Activated T-helper 2 cell treated with anti-CD3 and anti-CD28 coated beads, Interferon-gamma antibody, Interleukin-2, Interleukin-4, amounts not matched to agents 10 μg/mL and 5 μg/mL and 100 μg/mL, durations not matched to agents 14 hours and 24 hours and 36 hours (primary cell): ENCODE measurements at regions not wholly inside any gene's neighbourhood (a gene's known extent, or its start where the extent isn't known, plus 50 kb on each side); places are given as distances from the start of the nearest gene placed in this dataset.

Experiments used
- DNase-seq: peaks from one replicate; pipeline ENCODE4 v3.0.0; 2021; ENCODE audit warnings: low spot score
- H3K27ac Mint-ChIP-seq: one replicate; pipeline ENCODE4 v1.8.0; 2021; ENCODE audit warnings: mixed read lengths
- H3K27me3 Mint-ChIP-seq: one replicate; pipeline ENCODE4 v1.8.0; 2021; ENCODE audit warnings: low read depth, mixed read lengths
- H3K36me3 Mint-ChIP-seq: one replicate; pipeline ENCODE4 v1.8.0; 2021; ENCODE audit warnings: low read depth, mixed read lengths
- H3K4me1 Mint-ChIP-seq: one replicate; pipeline ENCODE4 v1.8.0; 2021; ENCODE audit warnings: low read depth, mixed read lengths
- H3K4me3 Mint-ChIP-seq: one replicate; pipeline ENCODE4 v1.8.0; 2021; ENCODE audit warnings: low read depth, mild to moderate bottlenecking, moderate library complexity, mixed read lengths
- H3K9me3 Mint-ChIP-seq: one replicate; pipeline ENCODE4 v1.8.0; 2021; ENCODE audit warnings: mixed read lengths
- intact Hi-C: fragments of 100-400 bp; cut with micrococcal nuclease; formaldehyde crosslinking; loops from one replicate; pipeline ENCODE4 v1.15.1; 2023

DNA sequence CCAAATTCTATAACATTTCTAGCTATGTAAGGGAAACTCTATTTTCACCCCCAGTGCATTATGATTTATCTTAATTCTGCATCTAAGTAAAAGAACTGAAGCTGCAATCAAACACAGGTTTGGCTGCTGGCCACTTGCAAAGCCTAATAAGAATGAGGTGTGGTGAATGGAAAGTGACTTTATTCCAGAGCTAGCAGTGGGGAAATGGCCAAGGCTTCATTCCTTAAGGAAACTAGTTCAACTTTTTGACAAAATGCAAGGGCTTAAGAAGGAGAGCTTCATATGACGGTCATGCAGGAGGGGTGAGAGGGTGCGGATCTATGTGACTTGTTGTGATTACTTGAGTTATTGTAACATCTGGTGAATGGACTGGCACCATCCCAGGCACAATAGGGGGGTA lies 1802.0 kb downstream of the SUCLG1 start:
- H3K36me3 Mint-ChIP-seq: no peaks in the 10 kb centered on the region
- no peaks in the 10 kb centered on the region for H3K4me1 Mint-ChIP-seq
- DNase-seq: no peak
- intact Hi-C loops: no loop called here
- no peaks in the 10 kb centered on the region for H3K27me3 Mint-ChIP-seq
- no peak overlapping the region for H3K4me3 Mint-ChIP-seq
- H3K9me3 Mint-ChIP-seq: peaks cover 14% of the 10 kb centered on the region
- H3K27ac Mint-ChIP-seq: no peak overlapping the region

DNA sequence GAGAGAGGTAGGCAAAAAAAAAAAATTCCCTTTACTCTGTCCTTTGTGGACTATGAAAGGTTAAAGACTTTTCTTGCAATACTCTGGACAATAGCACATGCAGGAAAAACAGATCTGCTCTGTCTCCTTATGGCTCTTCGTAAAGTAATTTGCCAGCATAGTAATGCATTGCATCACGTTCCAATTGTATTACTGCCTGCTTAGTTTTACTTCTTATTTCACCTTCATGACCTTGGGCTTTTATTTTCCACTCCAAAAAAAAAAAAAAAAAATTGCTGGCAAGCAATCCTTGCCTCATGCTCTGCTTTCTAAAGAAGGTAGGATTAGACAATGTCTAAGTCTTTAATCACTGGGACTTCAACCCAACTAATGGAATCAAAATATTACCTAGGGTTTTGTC lies 1802.7 kb downstream of the SUCLG1 start:
- Mint-ChIP-seq H3K4me3 (no peak overlapping the region), H3K27ac (no peak overlapping the region), H3K27me3 (no peaks in the 10 kb centered on the region), H3K9me3 (peaks cover 21% of the 10 kb centered on the region), H3K4me1 (no peaks in the 10 kb centered on the region), H3K36me3 (no peaks in the 10 kb centered on the region)
- no peak for DNase-seq
- intact Hi-C loops: no loop called here

DNA sequence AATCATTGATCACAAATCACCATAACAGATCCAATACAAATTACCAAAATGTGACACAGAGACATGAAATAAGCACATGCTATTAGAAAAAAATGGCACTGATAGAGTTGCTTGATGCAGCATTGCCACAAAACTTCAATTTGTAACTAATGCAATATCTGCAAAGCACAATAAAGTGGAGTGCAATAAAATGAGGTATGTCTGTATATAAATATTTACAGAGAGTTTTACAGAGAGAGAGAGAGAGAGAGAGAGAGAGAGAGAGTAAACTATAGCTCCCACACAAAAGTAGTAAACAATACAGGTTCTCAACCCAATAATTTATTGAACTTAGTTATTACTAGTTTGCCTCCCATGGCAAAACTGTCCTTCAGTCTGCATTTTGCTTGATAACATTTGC lies 1807.0 kb downstream of the SUCLG1 start:
- Mint-ChIP-seq H3K27me3 (no peaks in the 10 kb centered on the region), H3K4me3 (no peak overlapping the region), H3K36me3 (no peaks in the 10 kb centered on the region), H3K4me1 (no peaks in the 10 kb centered on the region), H3K27ac (no peak overlapping the region), H3K9me3 (peaks cover 17% of the 10 kb centered on the region)
- intact Hi-C loops: no loop called here
- no peak for DNase-seq

DNA sequence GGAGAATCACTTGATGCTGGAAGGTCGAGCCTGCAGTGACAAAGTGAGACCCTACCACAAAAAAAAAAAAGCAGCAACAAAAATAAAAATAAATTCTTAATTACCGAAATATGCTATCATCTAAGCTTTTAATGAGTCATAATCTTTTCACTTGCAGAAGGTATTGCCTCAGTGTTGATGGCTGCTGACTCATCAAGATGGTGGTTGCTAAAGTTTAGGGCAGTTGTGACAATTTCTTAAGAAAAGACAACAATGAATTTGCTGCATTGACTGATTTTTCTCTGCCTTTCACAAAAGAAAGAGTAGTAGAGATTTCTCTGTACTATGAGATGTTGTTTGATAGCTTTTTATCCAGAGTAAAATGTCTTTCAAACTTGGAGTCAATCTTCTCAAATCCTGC lies 1809.0 kb downstream of the SUCLG1 start:
- H3K4me1 Mint-ChIP-seq: no peaks in the 10 kb centered on the region
- H3K27ac Mint-ChIP-seq: no peak overlapping the region
- no peaks in the 10 kb centered on the region for H3K36me3 Mint-ChIP-seq
- peaks cover 25% of the 10 kb centered on the region for H3K9me3 Mint-ChIP-seq
- H3K27me3 Mint-ChIP-seq: no peaks in the 10 kb centered on the region
- no peak for DNase-seq
- intact Hi-C loops: no loop called here
- no peak overlapping the region for H3K4me3 Mint-ChIP-seq

DNA sequence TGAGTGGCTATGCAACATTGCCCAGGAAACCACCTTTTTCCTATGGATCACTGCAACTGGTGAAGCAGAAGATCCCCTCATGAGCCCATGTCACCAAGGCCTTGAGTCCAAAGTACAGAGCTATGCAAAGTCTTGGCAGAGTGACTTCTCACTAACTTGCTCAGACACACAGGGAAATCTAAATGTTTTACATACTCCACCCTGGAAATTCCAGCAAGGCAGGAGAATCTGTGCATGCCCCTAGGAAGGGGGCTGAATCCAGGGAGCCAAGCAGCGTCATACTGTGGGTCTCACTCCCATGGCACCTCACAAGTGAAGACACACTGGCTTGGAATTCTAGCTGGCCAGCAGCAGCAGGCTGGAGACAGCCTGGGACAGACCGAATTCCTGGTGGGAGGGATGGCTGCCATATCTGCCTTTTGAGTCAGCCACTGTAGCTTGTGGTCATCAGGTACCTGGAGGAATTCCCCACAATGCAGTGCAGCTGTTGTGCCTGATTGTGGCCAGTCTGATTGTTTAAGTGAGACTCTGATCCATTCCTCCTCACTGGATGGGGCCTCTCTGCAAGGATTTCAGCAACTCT lies 1817.4 kb downstream of the SUCLG1 start:
- Mint-ChIP-seq H3K4me3 (no peak overlapping the region), H3K27me3 (no peaks in the 10 kb centered on the region), H3K36me3 (no peaks in the 10 kb centered on the region), H3K9me3 (peaks cover 53% of the 10 kb centered on the region), H3K4me1 (no peaks in the 10 kb centered on the region), H3K27ac (no peak overlapping the region)
- intact Hi-C loops: no loop called here
- no peak for DNase-seq

DNA sequence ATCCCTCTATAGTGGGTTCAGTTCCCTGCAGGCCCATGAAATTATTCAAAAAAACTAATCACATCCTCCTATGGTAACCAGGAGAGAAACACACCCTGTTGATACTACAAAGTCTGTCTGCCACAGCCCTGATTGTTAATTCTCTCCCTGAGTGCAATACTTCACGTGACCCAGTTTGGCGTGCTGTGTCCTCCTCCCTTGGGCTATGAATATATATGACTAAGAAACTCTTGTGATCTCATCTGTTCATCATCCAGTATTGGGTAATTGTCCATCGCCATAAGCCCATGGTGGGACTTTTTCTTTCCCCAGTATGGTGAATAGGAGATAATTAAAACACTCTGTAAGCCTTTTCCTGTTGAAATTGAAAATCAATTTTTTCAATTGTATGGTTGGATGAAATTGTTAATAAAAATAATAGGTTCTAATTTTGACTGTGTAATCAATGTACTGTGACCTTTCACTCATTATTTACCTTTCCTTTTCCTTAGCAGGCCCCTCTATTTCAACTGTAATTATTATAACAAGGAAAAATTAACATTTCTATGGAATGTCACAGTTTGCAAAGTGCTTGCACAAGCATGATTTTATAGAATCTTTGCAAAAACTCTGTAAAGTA lies 1822.6 kb downstream of the SUCLG1 start:
- no peaks in the 10 kb centered on the region for H3K27me3 Mint-ChIP-seq
- intact Hi-C loops: no loop called here
- H3K9me3 Mint-ChIP-seq: peaks cover 35% of the 10 kb centered on the region
- H3K36me3 Mint-ChIP-seq: no peaks in the 10 kb centered on the region
- no peaks in the 10 kb centered on the region for H3K4me1 Mint-ChIP-seq
- no peak for DNase-seq
- H3K27ac Mint-ChIP-seq: no peak overlapping the region
- H3K4me3 Mint-ChIP-seq: no peak overlapping the region

DNA sequence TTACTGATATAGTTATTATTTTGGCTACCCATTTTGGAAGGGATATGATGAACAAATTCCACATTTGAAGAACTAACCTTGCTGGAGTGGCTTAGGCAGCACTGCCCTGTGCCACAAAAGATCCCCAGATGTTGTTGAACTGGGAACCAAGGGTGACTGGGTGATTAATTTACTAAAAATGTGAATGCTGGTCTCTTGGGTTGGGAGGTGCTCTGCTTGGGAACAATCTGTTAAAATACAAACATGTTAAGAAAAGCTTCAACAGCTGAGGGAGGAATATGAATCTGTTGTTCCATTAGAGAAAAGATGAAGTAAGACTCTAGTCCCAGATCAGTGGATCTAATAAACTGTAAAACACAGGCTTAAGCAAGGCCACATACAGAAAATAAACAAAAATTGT lies 1860.1 kb downstream of the SUCLG1 start:
- Mint-ChIP-seq H3K4me3 (no peak overlapping the region), H3K36me3 (no peaks in the 10 kb centered on the region), H3K27ac (no peak overlapping the region), H3K4me1 (no peaks in the 10 kb centered on the region), H3K9me3 (peaks cover 32% of the 10 kb centered on the region), H3K27me3 (no peaks in the 10 kb centered on the region)
- intact Hi-C loops: no loop called here
- DNase-seq: no peak

DNA sequence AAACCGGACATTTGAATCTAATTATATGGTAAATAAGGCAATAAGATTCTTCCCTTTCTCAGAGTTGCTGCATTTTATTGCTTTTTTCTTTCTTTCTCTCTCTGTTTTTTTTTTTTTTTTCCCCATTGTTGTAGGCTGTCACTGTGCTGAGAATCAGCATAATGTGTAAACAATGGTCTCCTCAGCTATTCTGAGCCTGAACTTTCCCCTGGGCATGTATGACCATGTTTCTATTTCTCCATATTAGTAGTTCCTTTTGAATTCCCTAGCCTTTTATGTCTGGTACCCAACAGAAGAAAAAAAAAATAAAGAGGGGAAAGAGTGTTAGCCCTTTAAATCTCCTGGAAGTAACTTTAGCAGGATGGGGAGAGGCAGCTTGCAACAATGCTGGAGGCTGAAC lies 1862.5 kb downstream of the SUCLG1 start:
- Mint-ChIP-seq H3K36me3 (no peaks in the 10 kb centered on the region), H3K9me3 (peaks cover 30% of the 10 kb centered on the region), H3K27me3 (no peaks in the 10 kb centered on the region), H3K4me3 (no peak overlapping the region), H3K4me1 (no peaks in the 10 kb centered on the region), H3K27ac (no peak overlapping the region)
- no peak for DNase-seq
- intact Hi-C loops: no loop called here

DNA sequence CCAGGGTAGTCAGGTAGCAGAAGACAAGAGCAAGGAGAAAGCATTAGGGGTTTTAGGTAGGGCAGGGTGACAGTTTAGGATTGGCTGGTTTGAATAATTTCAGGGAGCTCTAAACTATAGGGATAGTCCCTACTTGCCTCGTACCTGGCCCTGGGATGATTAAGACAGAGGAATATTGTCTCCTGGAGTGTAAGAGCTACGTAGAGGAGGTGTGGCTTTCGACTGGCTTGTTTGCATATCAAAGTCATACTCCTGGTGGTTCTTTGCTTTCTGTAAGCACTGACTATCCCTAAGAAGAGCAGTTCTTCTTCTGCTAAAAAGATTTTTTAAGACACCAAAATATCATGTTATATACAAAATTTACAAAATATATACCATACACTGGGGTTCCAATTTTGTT lies 1867.4 kb downstream of the SUCLG1 start:
- Mint-ChIP-seq H3K27me3 (no peaks in the 10 kb centered on the region), H3K4me1 (no peaks in the 10 kb centered on the region), H3K4me3 (no peak overlapping the region), H3K9me3 (peaks cover 28% of the 10 kb centered on the region), H3K27ac (no peak overlapping the region), H3K36me3 (no peaks in the 10 kb centered on the region)
- intact Hi-C loops: no loop called here
- DNase-seq: no peak

DNA sequence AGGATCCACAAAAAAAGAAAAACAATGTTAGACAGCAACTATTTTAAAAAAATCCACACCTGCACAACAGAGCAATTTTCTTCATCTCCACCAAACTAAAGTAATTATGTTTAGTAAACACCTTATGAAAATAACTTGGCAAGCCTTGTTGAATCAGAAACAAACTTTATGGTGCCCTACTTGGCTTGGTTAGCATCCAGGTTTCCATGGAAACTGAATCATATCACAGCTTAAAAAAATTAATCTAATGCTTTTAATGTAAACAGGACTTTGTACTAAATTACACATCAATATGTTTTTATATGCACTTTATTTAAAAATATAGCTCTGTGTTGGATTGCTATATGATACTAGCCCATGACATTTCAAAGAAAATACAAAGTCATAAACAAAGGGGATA lies 1882.4 kb downstream of the SUCLG1 start:
- H3K4me3 Mint-ChIP-seq: no peak overlapping the region
- H3K27ac Mint-ChIP-seq: no peak overlapping the region
- no peak for DNase-seq
- peaks cover 34% of the 10 kb centered on the region for H3K9me3 Mint-ChIP-seq
- intact Hi-C loops: no loop called here
- no peaks in the 10 kb centered on the region for H3K27me3 Mint-ChIP-seq
- H3K4me1 Mint-ChIP-seq: no peaks in the 10 kb centered on the region
- no peaks in the 10 kb centered on the region for H3K36me3 Mint-ChIP-seq

DNA sequence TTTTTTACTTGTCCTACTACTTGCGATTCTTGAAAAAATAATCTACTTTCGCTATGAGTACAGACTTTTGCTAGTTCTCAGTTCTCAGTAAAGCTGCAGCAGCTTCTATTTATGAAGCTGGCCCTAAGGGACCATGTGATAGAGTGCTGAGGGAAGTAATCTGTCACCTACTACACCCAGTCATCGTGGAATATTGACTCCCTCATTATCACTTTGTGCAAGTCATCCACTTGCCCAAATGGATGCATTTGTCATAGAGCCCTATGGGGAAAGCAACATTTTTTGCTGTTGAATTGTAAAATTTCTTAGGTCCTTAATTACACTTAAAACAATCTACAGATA lies 1919.8 kb downstream of the SUCLG1 start:
- Mint-ChIP-seq H3K9me3 (peaks cover 42% of the 10 kb centered on the region), H3K36me3 (no peaks in the 10 kb centered on the region), H3K27me3 (no peaks in the 10 kb centered on the region), H3K27ac (no peak overlapping the region), H3K4me3 (no peak overlapping the region), H3K4me1 (no peaks in the 10 kb centered on the region)
- no peak for DNase-seq
- intact Hi-C loops: no loop called here

DNA sequence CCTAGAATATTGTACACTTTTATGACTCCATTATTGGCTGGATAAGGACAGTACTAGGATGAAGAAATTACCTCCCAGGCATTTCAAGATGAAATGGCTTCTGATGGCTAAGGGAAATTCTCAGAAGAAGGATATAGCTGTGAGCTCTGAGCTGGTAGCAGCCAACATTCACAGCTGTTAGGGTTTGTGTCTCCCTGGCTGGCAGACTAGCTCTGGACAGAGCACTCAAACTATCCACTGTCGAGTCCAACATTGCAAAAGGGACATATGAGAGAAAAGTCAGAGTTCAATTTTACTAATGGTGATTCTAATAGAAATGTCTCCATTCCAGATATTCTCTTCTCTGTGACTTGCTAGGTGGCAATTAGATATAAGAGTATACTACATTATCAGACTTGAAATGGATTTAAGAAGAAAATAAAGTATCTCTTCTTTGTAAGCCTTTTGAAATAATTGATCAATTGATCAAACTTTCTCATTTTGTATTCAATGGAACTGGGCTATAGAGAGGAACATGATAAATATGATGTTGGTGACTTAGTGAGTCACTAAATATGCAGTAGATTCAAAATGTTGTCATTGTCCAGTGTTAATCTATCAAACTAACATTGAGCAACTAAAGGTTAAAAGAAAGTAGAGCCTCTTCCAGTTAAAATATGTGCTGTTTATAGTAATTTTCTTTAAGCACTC lies 1920.3 kb downstream of the SUCLG1 start:
- peaks cover 45% of the 10 kb centered on the region for H3K9me3 Mint-ChIP-seq
- intact Hi-C loops: no loop called here
- no peaks in the 10 kb centered on the region for H3K36me3 Mint-ChIP-seq
- H3K4me3 Mint-ChIP-seq: no peak overlapping the region
- DNase-seq: no peak
- H3K27me3 Mint-ChIP-seq: no peaks in the 10 kb centered on the region
- H3K27ac Mint-ChIP-seq: no peak overlapping the region
- H3K4me1 Mint-ChIP-seq: no peaks in the 10 kb centered on the region

DNA sequence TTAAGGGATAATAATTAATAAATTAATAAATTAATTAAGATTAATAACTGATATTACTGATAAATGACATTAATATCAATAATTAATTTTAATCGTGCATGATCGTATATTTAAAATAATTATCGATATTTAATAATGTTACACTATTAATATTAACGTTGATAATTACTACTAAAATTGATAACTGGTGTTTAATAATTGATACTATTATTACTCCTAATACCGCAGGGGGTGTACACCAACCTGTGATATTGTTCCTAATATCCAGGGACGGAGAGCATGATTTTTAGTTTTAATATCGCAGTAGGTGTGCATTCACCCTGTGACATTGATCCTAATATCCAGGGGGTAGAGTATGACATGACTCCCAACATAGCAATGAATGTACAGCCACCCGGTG lies 1930.8 kb downstream of the SUCLG1 start:
- DNase-seq: no peak
- H3K4me1 Mint-ChIP-seq: no peaks in the 10 kb centered on the region

More for the DNA sequence above, 1930.8 kb downstream of the SUCLG1 start:
- intact Hi-C loops: loop anchor here (10.0 kb wide), 1 partner anchor 817 kb away; no protein-coding TSS in a partner anchor
- Mint-ChIP-seq H3K27ac (no peak overlapping the region), H3K9me3 (peaks cover 9% of the 10 kb centered on the region), H3K36me3 (no peaks in the 10 kb centered on the region), H3K27me3 (no peaks in the 10 kb centered on the region), H3K4me3 (no peak overlapping the region)
